H9 (cell line): ENCODE measurements at regions not wholly inside any gene's neighbourhood (a gene's known extent, or its start where the extent isn't known, plus 50 kb on each side); places are given as distances from the start of the nearest gene placed in this dataset.

Source experiments
- DNase-seq: peaks from one replicate; pipeline ENCODE4 v3.0.0-alpha.2; 2017
- H2AFZ ChIP-seq: one replicate; pipeline ENCODE4 v1.6.1; 2013; ENCODE audit warnings: mild to moderate bottlenecking, low read length, control low read depth, moderate library complexity
- H2AK5ac ChIP-seq: 2 replicates; pipeline ENCODE4 v1.6.1; 2013; ENCODE audit warnings: low read length, control low read depth, mixed read lengths; ENCODE audit not compliant: insufficient read length
- H2BK120ac ChIP-seq: one replicate; pipeline ENCODE4 v1.6.1; 2013; ENCODE audit warnings: low read depth, mild to moderate bottlenecking, low read length, control low read depth, inconsistent platforms; ENCODE audit not compliant: poor library complexity, severe bottlenecking
- H2BK12ac ChIP-seq: 2 replicates; pipeline ENCODE4 v1.6.1; 2013; ENCODE audit warnings: low read length, control low read depth, mixed read lengths, low read depth; ENCODE audit not compliant: insufficient read length
- H2BK15ac ChIP-seq: 2 replicates; pipeline ENCODE4 v1.6.1; 2013; ENCODE audit warnings: low read depth, low read length, control low read depth
- H2BK20ac ChIP-seq: one replicate; pipeline ENCODE4 v1.6.1; 2013; ENCODE audit warnings: low read depth, mild to moderate bottlenecking, low read length, control low read depth, inconsistent platforms; ENCODE audit not compliant: poor library complexity, severe bottlenecking
- H2BK5ac ChIP-seq: 2 replicates; pipeline ENCODE4 v1.6.1; 2013; ENCODE audit warnings: low read length, control low read depth, mixed read lengths; ENCODE audit not compliant: insufficient read length
- H3K14ac ChIP-seq: 2 replicates; pipeline ENCODE4 v1.6.1; 2013; ENCODE audit warnings: low read length, control low read depth; ENCODE audit not compliant: insufficient read depth
- H3K18ac ChIP-seq: 2 replicates; pipeline ENCODE4 v1.6.1; 2013; ENCODE audit warnings: low read depth, mild to moderate bottlenecking, mixed read lengths, low read length, control low read depth; ENCODE audit not compliant: insufficient read length
- H3K23ac ChIP-seq: 2 replicates; pipeline ENCODE4 v1.6.1; 2013; ENCODE audit warnings: low read length, control low read depth, mixed read lengths, low read depth; ENCODE audit not compliant: insufficient read length
- H3K23me2 ChIP-seq: 2 replicates; pipeline ENCODE4 v1.6.1; 2013; ENCODE audit warnings: low read depth, mild to moderate bottlenecking, mixed read lengths, low read length, control low read depth; ENCODE audit not compliant: insufficient read length, poor library complexity, severe bottlenecking
- H3K27ac ChIP-seq: 2 replicates; pipeline ENCODE4 v1.5.1; 2013; ENCODE audit warnings: low read length, control low read depth, mixed read lengths, low read depth; ENCODE audit not compliant: insufficient read length
- H3K27me3 ChIP-seq: 2 replicates; pipeline ENCODE4 v1.6.1; 2013; ENCODE audit warnings: low read length, control low read depth, inconsistent platforms; ENCODE audit not compliant: insufficient read depth
- H3K4ac ChIP-seq: 2 replicates; pipeline ENCODE4 v1.6.1; 2013; ENCODE audit warnings: low read depth, mild to moderate bottlenecking, control low read depth, inconsistent platforms, low read length, moderate library complexity
- H3K4me1 ChIP-seq: 2 replicates; pipeline ENCODE4 v1.6.1; 2013; ENCODE audit warnings: low read length, control low read depth, inconsistent platforms; ENCODE audit not compliant: insufficient read depth
- H3K4me2 ChIP-seq: 2 replicates; pipeline ENCODE4 v1.6.1; 2013; ENCODE audit warnings: low read length, control low read depth, mixed read lengths; ENCODE audit not compliant: insufficient read length, insufficient read depth
- H3K56ac ChIP-seq: 2 replicates; pipeline ENCODE4 v1.6.1; 2013; ENCODE audit warnings: low read depth, mild to moderate bottlenecking, mixed read lengths, low read length, control low read depth; ENCODE audit not compliant: insufficient read length
- H3K79me1 ChIP-seq: 2 replicates; pipeline ENCODE4 v1.6.1; 2013; ENCODE audit warnings: low read depth, mild to moderate bottlenecking, moderate library complexity, low read length, control low read depth, inconsistent platforms; ENCODE audit not compliant: insufficient read depth, poor library complexity, severe bottlenecking
- H3K79me2 ChIP-seq: 2 replicates; pipeline ENCODE4 v1.6.1; 2013; ENCODE audit warnings: low read length, control low read depth, inconsistent platforms; ENCODE audit not compliant: insufficient read depth
- H3K9ac ChIP-seq: 2 replicates; pipeline ENCODE4 v1.6.1; 2013; ENCODE audit warnings: low read length, control low read depth, mixed read lengths; ENCODE audit not compliant: insufficient read length; ENCODE audit errors: extremely low read depth
- H3K9me3 ChIP-seq: one replicate; pipeline ENCODE4 v1.6.1; 2013; ENCODE audit warnings: low read depth, low read length, inconsistent platforms; ENCODE audit not compliant: control insufficient read depth
- H3T11ph ChIP-seq: one replicate; pipeline ENCODE4 v1.6.1; 2013; ENCODE audit warnings: mild to moderate bottlenecking, low read length, control low read depth, inconsistent platforms
- H4K20me1 ChIP-seq: one replicate; pipeline ENCODE4 v1.6.1; 2013; ENCODE audit not compliant: control insufficient read depth, insufficient read length, insufficient read depth
- H4K5ac ChIP-seq: 2 replicates; pipeline ENCODE4 v1.6.1; 2013; ENCODE audit warnings: low read depth, mild to moderate bottlenecking, mixed read lengths, low read length, control low read depth; ENCODE audit not compliant: insufficient read length
- H4K8ac ChIP-seq: replicated peaks from 2 replicates; pipeline ENCODE4 v1.6.1; 2013; ENCODE audit warnings: low read length, control low read depth, mixed read lengths, low read depth; ENCODE audit not compliant: insufficient read length
- H4K91ac ChIP-seq: 2 replicates; pipeline ENCODE4 v1.6.1; 2013; ENCODE audit warnings: low read depth, mild to moderate bottlenecking, moderate library complexity, mixed read lengths, low read length, control low read depth; ENCODE audit not compliant: insufficient read length
- H3K27ac Mint-ChIP-seq, 3 experiments: 2 replicates in 2 of 3; 3 replicates in 1 of 3; pipeline ENCODE4 v1.8.0; 2020 to 2021; ENCODE audit warnings: mixed read lengths in 3 of 3, mild to moderate bottlenecking in 1 of 3, moderate library complexity in 1 of 3
- H3K27me3 Mint-ChIP-seq: 2 replicates; pipeline ENCODE4 v1.8.0; 2021; ENCODE audit warnings: low read depth, mild to moderate bottlenecking, moderate library complexity, mixed read lengths
- H3K36me3 Mint-ChIP-seq, 3 experiments: 2 replicates in 2 of 3; 3 replicates in 1 of 3; pipeline ENCODE4 v1.8.0; 2020 to 2021; ENCODE audit warnings: low read depth in 3 of 3, mixed read lengths in 3 of 3; ENCODE audit not compliant: insufficient read depth in 1 of 3
- H3K4me1 Mint-ChIP-seq, 2 experiments: 2 replicates each; pipeline ENCODE4 v1.8.0; 2020; ENCODE audit warnings: mixed read lengths in 2 of 2
- H3K4me3 Mint-ChIP-seq, 2 experiments: 2 replicates in 1 of 2; 3 replicates in 1 of 2; pipeline ENCODE4 v1.8.0; 2020 to 2021; ENCODE audit warnings: mild to moderate bottlenecking in 2 of 2, mixed read lengths in 2 of 2, moderate library complexity in 1 of 2
- H3K9me3 Mint-ChIP-seq, 2 experiments: 2 replicates in 1 of 2; 3 replicates in 1 of 2; pipeline ENCODE4 v1.8.0; 2020; ENCODE audit warnings: mild to moderate bottlenecking in 2 of 2, mixed read lengths in 2 of 2, moderate library complexity in 1 of 2
- WGBS: extraction: QIAGEN DNeasy Blood & Tissue Kit; methylation state at CpG from one replicate; pipeline ENCODE4 v1.1.7; 2013; ENCODE audit warnings: missing lambda C conversion rate, low lambda C conversion rate, mixed read lengths; ENCODE audit not compliant: insufficient read length; ENCODE audit errors: extremely low coverage; 5-methylcytosine and 5-hydroxymethylcytosine counted together
- TF ChIP-seq, protein P1 (sequence below): fragments of 200-600 bp; sonication (generic); conservative IDR thresholded peaks from 3 replicates; pipeline ENCODE4 v1.8.0; 2021; ENCODE audit warnings: antibody characterized with exemption, mild to moderate bottlenecking

GRCh38 chr3:177729956-177730681 is 532.8 kb upstream of the TBL1XR1 start:
- Mint-ChIP-seq H3K9me3 (peaks cover 3 to 7% of the 10 kb centered on the region in 2 experiments; a peak in 4 of 5 replicates), H3K36me3 (peaks cover 0 to 10% (median 3%) of the 10 kb centered on the region in 3 experiments; a peak in 4 of 7 replicates), H3K4me3 (no peak overlapping the region), H3K4me1 (peaks cover 20 to 25% of the 10 kb centered on the region in 2 experiments), H3K27ac (peak overlapping the region in 1 of 3 experiments; percentile 91; a peak in 4 of 7 replicates), H3K27me3 (no peaks in the 10 kb centered on the region)
- Histone ChIP-seq H3K4ac (no peak overlapping the region), H4K20me1 (no peaks in the 10 kb centered on the region), H3K18ac (no peak overlapping the region), H3T11ph (no peak overlapping the region), H2BK15ac (no peak overlapping the region), H4K5ac (no peak overlapping the region), H4K8ac (no peak overlapping the region), H3K27me3 (no peaks in the 10 kb centered on the region), H2AK5ac (no peak overlapping the region), H2BK120ac (no peak overlapping the region), H3K9me3 (no peaks in the 10 kb centered on the region), H3K23ac (no peak overlapping the region), H2BK12ac (no peak overlapping the region), H3K79me1 (no peaks in the 10 kb centered on the region), H3K14ac (no peak overlapping the region), H2AFZ (no peak overlapping the region), H3K79me2 (no peaks in the 10 kb centered on the region), H2BK20ac (no peak overlapping the region), H3K56ac (no peak overlapping the region), H3K4me2 (no peak overlapping the region), H3K9ac (no peak overlapping the region), H3K27ac (no peak overlapping the region), H3K4me1 (peaks cover 9% of the 10 kb centered on the region), H3K23me2 (no peaks in the 10 kb centered on the region), H2BK5ac (no peak overlapping the region), H4K91ac (no peak overlapping the region)
- TF ChIP-seq, protein P1, sequence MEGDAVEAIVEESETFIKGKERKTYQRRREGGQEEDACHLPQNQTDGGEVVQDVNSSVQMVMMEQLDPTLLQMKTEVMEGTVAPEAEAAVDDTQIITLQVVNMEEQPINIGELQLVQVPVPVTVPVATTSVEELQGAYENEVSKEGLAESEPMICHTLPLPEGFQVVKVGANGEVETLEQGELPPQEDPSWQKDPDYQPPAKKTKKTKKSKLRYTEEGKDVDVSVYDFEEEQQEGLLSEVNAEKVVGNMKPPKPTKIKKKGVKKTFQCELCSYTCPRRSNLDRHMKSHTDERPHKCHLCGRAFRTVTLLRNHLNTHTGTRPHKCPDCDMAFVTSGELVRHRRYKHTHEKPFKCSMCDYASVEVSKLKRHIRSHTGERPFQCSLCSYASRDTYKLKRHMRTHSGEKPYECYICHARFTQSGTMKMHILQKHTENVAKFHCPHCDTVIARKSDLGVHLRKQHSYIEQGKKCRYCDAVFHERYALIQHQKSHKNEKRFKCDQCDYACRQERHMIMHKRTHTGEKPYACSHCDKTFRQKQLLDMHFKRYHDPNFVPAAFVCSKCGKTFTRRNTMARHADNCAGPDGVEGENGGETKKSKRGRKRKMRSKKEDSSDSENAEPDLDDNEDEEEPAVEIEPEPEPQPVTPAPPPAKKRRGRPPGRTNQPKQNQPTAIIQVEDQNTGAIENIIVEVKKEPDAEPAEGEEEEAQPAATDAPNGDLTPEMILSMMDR: no peak
- WGBS: no CpG with 5 or more reads among the region's 14 CpGs
- DNase-seq: no peak
